OCI-LY7 (cell line): ENCODE measurements at regions not wholly inside any gene's neighbourhood (a gene's known extent, or its start where the extent isn't known, plus 50 kb on each side); places are given as distances from the start of the nearest gene placed in this dataset.
A peak's percentile ranks its signal among the peaks of the same experiment; 100 is the strongest.

Experiments used
- BruUV-seq: library from RNA; stranded (reverse); fragments of 400-500 nt; replicated peaks from 2 replicates; lab custom pipeline; 2021; lab: Mats Ljungman, UMichigan
- CTCF ChIA-PET: fragments of 300-600 bp; sonication (Branson Sonifier 250); formaldehyde crosslinking; loops from one replicate; lab custom pipeline; 2022; ENCODE audit warnings: antibody characterized with exemption; ENCODE audit not compliant: unreplicated experiment; lab: Charles Lee
- POLR2A ChIA-PET: fragments of 300-600 bp; sonication (Branson Sonifier 250); formaldehyde crosslinking; loops from one replicate; lab custom pipeline; 2022; ENCODE audit warnings: antibody characterized with exemption; lab: Charles Lee
- DNase-seq: peaks from one replicate; pipeline ENCODE4 v3.0.0-alpha.2; 2015; ENCODE audit warnings: low spot score
- H2AFZ ChIP-seq: fragments of 200-600 bp; sonication (generic), shearing (Covaris generic); 2 replicates; pipeline ENCODE4 v1.6.1; 2014; ENCODE audit warnings: mild to moderate bottlenecking, antibody characterized with exemption, low read length, moderate library complexity
- H3K27ac ChIP-seq: fragments of 200-600 bp; sonication (generic); 2 replicates; pipeline ENCODE4 v1.5.1; 2014; ENCODE audit warnings: mixed run types, low read depth, mild to moderate bottlenecking, moderate library complexity, low read length, inconsistent platforms; ENCODE audit not compliant: poor library complexity, severe bottlenecking
- H3K36me3 ChIP-seq: fragments of 200-600 bp; sonication (generic); 2 replicates; pipeline ENCODE4 v1.6.1; 2014; ENCODE audit warnings: mild to moderate bottlenecking, antibody characterized with exemption, low read length, moderate library complexity, mixed read lengths; ENCODE audit not compliant: insufficient read depth
- H3K4me1 ChIP-seq: fragments of 200-600 bp; sonication (generic); 2 replicates; pipeline ENCODE4 v1.5.1; 2014; ENCODE audit warnings: mild to moderate bottlenecking, low read length; ENCODE audit not compliant: insufficient read depth, poor library complexity, severe bottlenecking
- H3K4me2 ChIP-seq: fragments of 200-600 bp; sonication (generic); 2 replicates; pipeline ENCODE4 v1.6.1; 2014; ENCODE audit warnings: mild to moderate bottlenecking, low read length
- H3K4me3 ChIP-seq: fragments of 200-600 bp; sonication (generic); 2 replicates; pipeline ENCODE4 v1.5.1; 2014; ENCODE audit warnings: mild to moderate bottlenecking, low read depth, low read length; ENCODE audit not compliant: poor library complexity, severe bottlenecking
- H3K79me2 ChIP-seq: fragments of 200-600 bp; sonication (generic); 2 replicates; pipeline ENCODE4 v1.6.1; 2016; ENCODE audit warnings: low read depth, mild to moderate bottlenecking, low read length, moderate library complexity, mixed read lengths; ENCODE audit not compliant: insufficient read depth
- H3K9me2 ChIP-seq: fragments of 200-600 bp; sonication (generic); 2 replicates; pipeline ENCODE4 v1.6.1; 2016; ENCODE audit warnings: mild to moderate bottlenecking, low read length, mixed read lengths; ENCODE audit not compliant: insufficient read depth
- H3K9me3 ChIP-seq: fragments of 200-600 bp; sonication (generic); 2 replicates; pipeline ENCODE4 v1.6.1; 2014; ENCODE audit warnings: mild to moderate bottlenecking, mixed run types, low read length, mixed read lengths
- H4K20me1 ChIP-seq: fragments of 200-600 bp; sonication (generic); 2 replicates; pipeline ENCODE4 v1.6.1; 2014; ENCODE audit warnings: mild to moderate bottlenecking, antibody characterized with exemption, low read length, moderate library complexity, mixed read lengths; ENCODE audit not compliant: insufficient read depth
- CTCF ChIP-seq: fragments of 200-600 bp; sonication (generic); conservative IDR thresholded peaks from 2 replicates; pipeline ENCODE4 v1.5.1; 2014; ENCODE audit warnings: mild to moderate bottlenecking, antibody characterized with exemption, low read length, moderate library complexity, mixed read lengths
- EZH2phosphoT487 ChIP-seq: fragments of 200-600 bp; sonication (generic); IDR thresholded peaks from 2 replicates; pipeline ENCODE4 v1.6.1; 2018; ENCODE audit warnings: low read depth, borderline replicate concordance, mild to moderate bottlenecking, mixed run types, antibody characterized with exemption, low read length, moderate library complexity, mixed read lengths
- intact Hi-C: fragments of 100-400 bp; cut with micrococcal nuclease; formaldehyde crosslinking; loops from one replicate; pipeline ENCODE4 v1.10.0; 2022; ENCODE audit not compliant: unreplicated experiment

DNA sequence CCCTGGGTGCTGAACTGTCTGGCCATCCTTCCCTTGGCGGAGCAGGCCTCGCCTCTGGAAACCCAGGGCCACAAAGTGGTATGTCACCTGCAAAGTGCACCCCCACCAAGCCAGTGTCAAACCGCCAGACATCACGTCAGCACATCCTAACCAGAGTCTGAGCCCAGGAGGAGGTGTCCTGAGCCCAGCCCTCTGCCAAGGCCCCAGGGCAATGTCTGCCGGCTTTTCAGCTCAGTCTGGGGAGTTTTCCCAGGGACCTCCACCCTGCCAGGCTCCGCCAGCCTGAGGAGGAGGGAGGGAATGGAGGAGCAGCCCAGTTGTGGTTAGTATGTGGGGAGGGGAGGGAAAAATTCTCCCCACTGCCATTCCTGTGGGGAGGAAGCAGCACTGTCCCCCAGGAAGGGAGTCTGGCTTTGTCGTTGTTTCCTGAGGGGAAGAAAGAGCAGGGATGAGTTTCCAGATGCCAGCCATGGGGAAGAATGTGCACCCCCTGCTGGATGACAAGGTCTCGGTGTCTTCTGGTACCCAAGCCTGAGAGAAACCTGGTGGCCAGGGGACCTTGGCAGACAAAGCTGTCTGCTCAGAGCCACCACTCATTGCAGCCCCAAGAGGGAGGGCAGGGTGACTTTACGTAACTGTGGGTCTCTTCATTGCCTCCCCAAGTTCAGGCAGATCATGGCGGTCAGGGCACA lies 81.4 kb upstream of the CD82 start:
- no peaks in the 10 kb centered on the region for H3K4me1 ChIP-seq
- H3K79me2 ChIP-seq: no peaks in the 10 kb centered on the region
- H3K9me3 ChIP-seq: no peaks in the 10 kb centered on the region
- TF ChIP-seq CTCF (peak; percentile 51; the same call in 1 of the 2 replicates), EZH2phosphoT487 (no peak)
- no peak overlapping the region for H3K4me3 ChIP-seq
- H2AFZ ChIP-seq: no peak overlapping the region
- no peaks in the 10 kb centered on the region for H3K36me3 ChIP-seq
- no peak overlapping the region for H3K4me2 ChIP-seq
- no peaks in the 10 kb centered on the region for H3K9me2 ChIP-seq
- ChIA-PET POLR2A (no interaction called here), CTCF (no interaction called here)
- intact Hi-C loops: no loop called here
- no peak overlapping the region for H3K27ac ChIP-seq
- peak; percentile 1 for DNase-seq
- no TSS peak for BruUV-seq
- H4K20me1 ChIP-seq: no peaks in the 10 kb centered on the region

DNA sequence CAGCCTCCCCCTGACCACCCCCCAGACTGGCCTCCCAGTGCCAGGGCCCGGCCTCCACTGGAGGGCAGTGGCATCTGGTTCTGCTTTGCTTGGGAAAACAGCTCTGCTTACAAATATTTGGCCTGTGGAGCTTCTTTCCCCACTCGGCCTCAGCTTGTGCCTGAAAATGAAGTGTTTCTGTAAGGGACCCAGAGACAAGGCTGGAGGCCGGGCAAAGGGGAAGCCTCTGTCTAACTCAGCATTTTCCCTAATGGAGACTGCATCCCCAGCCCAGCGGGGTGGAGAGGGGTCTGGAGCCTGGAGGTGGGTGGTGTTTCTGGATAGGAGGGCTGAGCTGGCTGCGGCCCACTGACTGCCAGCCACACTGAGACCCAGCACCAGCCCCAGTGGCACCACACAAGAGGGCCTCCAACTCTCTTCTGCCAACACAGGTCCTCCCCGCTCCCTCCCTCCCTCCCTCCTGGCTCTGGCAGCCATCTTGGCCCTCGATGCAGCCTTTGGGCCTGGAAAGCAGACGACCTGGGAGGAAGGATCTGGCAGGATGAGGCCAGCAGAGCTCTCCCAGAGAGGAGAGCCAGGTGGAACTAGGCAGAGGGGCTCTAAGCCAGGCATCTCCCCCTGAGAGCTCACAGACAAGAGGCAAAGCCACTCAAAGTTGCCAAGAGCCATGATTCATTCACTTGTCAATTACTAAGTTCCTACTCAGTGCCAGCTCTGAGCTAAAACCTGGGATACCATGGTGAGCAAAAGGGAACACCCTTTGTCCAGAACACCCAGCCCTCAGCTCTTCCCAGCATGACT lies 77.1 kb upstream of the CD82 start:
- no TSS peak for BruUV-seq
- POLR2A ChIA-PET: interaction anchor here (1.4 kb wide), 1 partner anchor 15 kb away, joined by 3 read pairs; no protein-coding TSS in a partner anchor
- CTCF ChIA-PET: no interaction called here

More for the DNA sequence above, 77.1 kb upstream of the CD82 start:
- no peak overlapping the region for H3K27ac ChIP-seq
- H2AFZ ChIP-seq: no peak overlapping the region
- H3K4me2 ChIP-seq: no peak overlapping the region
- H3K4me3 ChIP-seq: no peak overlapping the region
- H3K4me1 ChIP-seq: no peaks in the 10 kb centered on the region
- intact Hi-C loops: no loop called here
- H3K9me3 ChIP-seq: no peaks in the 10 kb centered on the region
- H3K9me2 ChIP-seq: no peaks in the 10 kb centered on the region
- no peak for DNase-seq
- no peaks in the 10 kb centered on the region for H4K20me1 ChIP-seq
- TF ChIP-seq EZH2phosphoT487 (no peak), CTCF (no peak)
- H3K79me2 ChIP-seq: no peaks in the 10 kb centered on the region
- H3K36me3 ChIP-seq: no peaks in the 10 kb centered on the region
